Activated CD8-positive, alpha-beta T cell treated with anti-CD3 and anti-CD28 coated beads for 36 hours (primary cell): ENCODE measurements at regions not wholly inside any gene's neighbourhood (a gene's known extent, or its start where the extent isn't known, plus 50 kb on each side); places are given as distances from the start of the nearest gene placed in this dataset.

Source experiments
- ATAC-seq: fragments of 200-7000 bp; cut with Tn5 transposase; one replicate; pipeline ENCODE4 v1.10.0; 2021; ENCODE audit warnings: mild to moderate bottlenecking, moderate library complexity
- CTCF ChIA-PET: fragments of 350-600 bp; sonication (Branson Sonifier 250); formaldehyde crosslinking; loops from one replicate; lab custom pipeline; 2021; ENCODE audit warnings: antibody characterized with exemption; lab: Charles Lee
- POLR2A ChIA-PET: fragments of 350-600 bp; sonication (Branson Sonifier 250); formaldehyde crosslinking; loops from one replicate; lab custom pipeline; 2021; ENCODE audit warnings: antibody characterized with exemption; lab: Charles Lee
- DNase-seq: peaks from one replicate; pipeline ENCODE4 v3.0.0-alpha.2; 2020
- H3K27ac Mint-ChIP-seq: one replicate; pipeline ENCODE4 v1.8.0; 2021; ENCODE audit warnings: mild to moderate bottlenecking, mixed read lengths
- H3K27me3 Mint-ChIP-seq: one replicate; pipeline ENCODE4 v1.8.0; 2021; ENCODE audit warnings: mixed read lengths
- H3K36me3 Mint-ChIP-seq: one replicate; pipeline ENCODE4 v1.8.0; 2021; ENCODE audit warnings: low read depth, mixed read lengths
- H3K4me1 Mint-ChIP-seq: one replicate; pipeline ENCODE4 v1.8.0; 2021; ENCODE audit warnings: low read depth, mixed read lengths
- H3K4me3 Mint-ChIP-seq: one replicate; pipeline ENCODE4 v1.8.0; 2021; ENCODE audit warnings: mild to moderate bottlenecking, moderate library complexity, mixed read lengths
- H3K9me3 Mint-ChIP-seq: one replicate; pipeline ENCODE4 v1.8.0; 2021; ENCODE audit warnings: mixed read lengths
- intact Hi-C: fragments of 100-400 bp; cut with micrococcal nuclease; formaldehyde crosslinking; loops from one replicate; pipeline ENCODE4 v1.10.0; 2022
- TF ChIP-seq, protein P1 (sequence below): fragments of 200-600 bp; IDR thresholded peaks from one replicate; pipeline ENCODE4 v1.8.0; 2022; ENCODE audit warnings: antibody characterized with exemption, mild to moderate bottlenecking

GRCh38 chr7:139180700-139181311 is 50.2 kb upstream of the UBN2 start:
- Mint-ChIP-seq H3K4me3 (no peak overlapping the region), H3K4me1 (no peaks in the 10 kb centered on the region), H3K27me3 (no peaks in the 10 kb centered on the region), H3K9me3 (no peaks in the 10 kb centered on the region), H3K27ac (no peak overlapping the region), H3K36me3 (peaks cover 8% of the 10 kb centered on the region)
- ChIA-PET POLR2A (no interaction called here), CTCF (no interaction called here)
- DNase-seq: no peak
- intact Hi-C loops: no loop called here
- no peak for ATAC-seq
- TF ChIP-seq, protein P1, sequence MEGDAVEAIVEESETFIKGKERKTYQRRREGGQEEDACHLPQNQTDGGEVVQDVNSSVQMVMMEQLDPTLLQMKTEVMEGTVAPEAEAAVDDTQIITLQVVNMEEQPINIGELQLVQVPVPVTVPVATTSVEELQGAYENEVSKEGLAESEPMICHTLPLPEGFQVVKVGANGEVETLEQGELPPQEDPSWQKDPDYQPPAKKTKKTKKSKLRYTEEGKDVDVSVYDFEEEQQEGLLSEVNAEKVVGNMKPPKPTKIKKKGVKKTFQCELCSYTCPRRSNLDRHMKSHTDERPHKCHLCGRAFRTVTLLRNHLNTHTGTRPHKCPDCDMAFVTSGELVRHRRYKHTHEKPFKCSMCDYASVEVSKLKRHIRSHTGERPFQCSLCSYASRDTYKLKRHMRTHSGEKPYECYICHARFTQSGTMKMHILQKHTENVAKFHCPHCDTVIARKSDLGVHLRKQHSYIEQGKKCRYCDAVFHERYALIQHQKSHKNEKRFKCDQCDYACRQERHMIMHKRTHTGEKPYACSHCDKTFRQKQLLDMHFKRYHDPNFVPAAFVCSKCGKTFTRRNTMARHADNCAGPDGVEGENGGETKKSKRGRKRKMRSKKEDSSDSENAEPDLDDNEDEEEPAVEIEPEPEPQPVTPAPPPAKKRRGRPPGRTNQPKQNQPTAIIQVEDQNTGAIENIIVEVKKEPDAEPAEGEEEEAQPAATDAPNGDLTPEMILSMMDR: no peak
